GM23338 (cell line): ENCODE measurements at regions not wholly inside any gene's neighbourhood (a gene's known extent, or its start where the extent isn't known, plus 50 kb on each side); places are given as distances from the start of the nearest gene placed in this dataset.

ENCODE experiments used
- CREB1 ChIP-seq: fragments of 250-450 bp; sonication (Bioruptor Pico); IDR thresholded peaks from 2 replicates; pipeline ENCODE4 v1.5.0; 2020; ENCODE audit warnings: low read depth, mild to moderate bottlenecking, moderate library complexity
- CTCF ChIP-seq, 2 experiments: fragments of 200-600 bp in 1 of 2; sonication (generic) in 1 of 2; conservative IDR thresholded peaks; 2 replicates each; pipeline versions ENCODE4 v1.5.1 to v1.6.1; 2016 to 2017; ENCODE audit warnings: antibody characterized with exemption in 2 of 2, low read depth in 2 of 2, mild to moderate bottlenecking in 2 of 2, moderate library complexity in 1 of 2
- ETS1 ChIP-seq: IDR thresholded peaks from 2 replicates; pipeline ENCODE4 v1.6.1; 2016; ENCODE audit warnings: antibody characterized with exemption
- EZH2 ChIP-seq: fragments of 200-600 bp; sonication (generic); IDR thresholded peaks from one replicate; pipeline ENCODE4 v1.8.0; 2017; ENCODE audit warnings: antibody characterized with exemption, mild to moderate bottlenecking, low read depth; ENCODE audit not compliant: unreplicated experiment
- EZH2phosphoT487 ChIP-seq: fragments of 200-600 bp; sonication (generic); IDR thresholded peaks from one replicate; pipeline ENCODE4 v1.8.1; 2018; ENCODE audit warnings: antibody characterized with exemption; ENCODE audit not compliant: unreplicated experiment
- JUNB ChIP-seq: IDR thresholded peaks from one replicate; pipeline ENCODE4 v1.6.1; 2016; ENCODE audit warnings: antibody characterized with exemption; ENCODE audit not compliant: unreplicated experiment
- NANOG ChIP-seq: IDR thresholded peaks from 2 replicates; pipeline ENCODE4 v1.6.1; 2016; ENCODE audit warnings: antibody characterized with exemption, borderline replicate concordance
- POLR2AphosphoS5 ChIP-seq: IDR thresholded peaks from 2 replicates; pipeline ENCODE4 v1.6.1; 2016; ENCODE audit warnings: antibody characterized with exemption, low read depth
- REST ChIP-seq: IDR thresholded peaks from one replicate; pipeline ENCODE4 v1.6.1; 2018; ENCODE audit warnings: antibody characterized with exemption; ENCODE audit not compliant: unreplicated experiment
- STAT1 ChIP-seq: IDR thresholded peaks from one replicate; pipeline ENCODE4 v1.6.1; 2016; ENCODE audit warnings: antibody characterized with exemption; ENCODE audit not compliant: unreplicated experiment
- ZNF114 ChIP-seq: fragments of 250-450 bp; sonication (Bioruptor Pico); IDR thresholded peaks from 2 replicates; pipeline ENCODE4 v1.5.0; 2020; ENCODE audit warnings: mild to moderate bottlenecking, moderate library complexity
- ZNF331 ChIP-seq: fragments of 250-450 bp; sonication (Bioruptor Pico); IDR thresholded peaks from 2 replicates; pipeline ENCODE4 v1.5.0; 2020; ENCODE audit warnings: low read depth, mild to moderate bottlenecking, moderate library complexity

GRCh38 chr5:143742951-143743350 lies 69.0 kb upstream of the HMHB1 start:
- no peak for TF ChIP-seq POLR2AphosphoS5
- no peak for TF ChIP-seq CTCF (conservative IDR thresholded peaks at IDR 0.05; ENCODE audit: low read depth in 2 of 2)
- no peak for TF ChIP-seq CREB1 (CRISPR knock-in tag)
- TF ChIP-seq EZH2phosphoT487, result no peak
- no peak for TF ChIP-seq REST
- TF ChIP-seq ETS1, result no peak
- no peak for TF ChIP-seq ZNF114 (CRISPR knock-in tag)
- TF ChIP-seq EZH2, result no peak
- no peak for TF ChIP-seq JUNB
- no peak for TF ChIP-seq STAT1
- no peak for TF ChIP-seq NANOG
- no peak for TF ChIP-seq ZNF331 (CRISPR knock-in tag)
